GM19035 (cell line): ENCODE measurements at regions not wholly inside any gene's neighbourhood (a gene's known extent, or its start where the extent isn't known, plus 50 kb on each side); places are given as distances from the start of the nearest gene placed in this dataset.
A peak's percentile ranks its signal among the peaks of the same experiment; 100 is the strongest.

ENCODE experiments used
- ATAC-seq: cut with Tn5 transposase; IDR thresholded peaks from one replicate; pipeline ENCODE4 v1.9.1; 2021; ENCODE audit not compliant: unreplicated experiment

GRCh38 chr12:91383099-91383498 is 200.5 kb upstream of the DCN start:
- no peak for ATAC-seq

GRCh38 chr12:91382081-91382543 is 199.5 kb upstream of the DCN start:
- ATAC-seq, result peak; percentile 90

- peak; percentile 54 for ATAC-seq
These were observed 198.7 kb upstream of the DCN start for GRCh38 chr12:91381309-91381804.

GRCh38 chr12:91380631-91381030 is 198.0 kb upstream of the DCN start:
- no peak for ATAC-seq

GRCh38 chr12:91379051-91379775 is 196.6 kb upstream of the DCN start:
- ATAC-seq, result no peak

- ATAC-seq, result no peak
These were observed 194.8 kb upstream of the DCN start for GRCh38 chr12:91377436-91377835.

GRCh38 chr12:91373086-91373485 is 190.5 kb upstream of the DCN start:
- ATAC-seq, result no peak

- no peak for ATAC-seq
These were observed 187.7 kb upstream of the DCN start for GRCh38 chr12:91370086-91370868.

- no peak for ATAC-seq
These were observed 186.0 kb upstream of the DCN start for GRCh38 chr12:91368613-91369012.

- ATAC-seq, result no peak
These were observed 184.7 kb upstream of the DCN start for GRCh38 chr12:91367234-91367849.

- no peak for ATAC-seq
These were observed 182.0 kb upstream of the DCN start for GRCh38 chr12:91364471-91365184.

GRCh38 chr12:91361864-91362263 is 179.2 kb upstream of the DCN start:
- no peak for ATAC-seq

- no peak for ATAC-seq
These were observed 174.8 kb upstream of the DCN start for GRCh38 chr12:91357381-91357780.

GRCh38 chr12:91356405-91356804 is 173.8 kb upstream of the DCN start:
- ATAC-seq, result no peak

GRCh38 chr12:91355150-91356006 is 172.8 kb upstream of the DCN start:
- ATAC-seq, result peak; percentile 95

- ATAC-seq, result no peak
These were observed 170.6 kb upstream of the DCN start for GRCh38 chr12:91353266-91353665.

GRCh38 chr12:91349476-91349875 is 166.9 kb upstream of the DCN start:
- ATAC-seq, result no peak

- no peak for ATAC-seq
These were observed 165.0 kb upstream of the DCN start for GRCh38 chr12:91347481-91348214.

- no peak for ATAC-seq
These were observed 164.2 kb upstream of the DCN start for GRCh38 chr12:91346827-91347226.
